Testis (tissue), 2 donors: ENCODE measurements at regions not wholly inside any gene's neighbourhood (a gene's known extent, or its start where the extent isn't known, plus 50 kb on each side); places are given as distances from the start of the nearest gene placed in this dataset.

ENCODE experiments used
- DNase-seq: peaks from one replicate; pipeline ENCODE4 v3.0.0-alpha.2; 2019
- H3K27ac ChIP-seq, 2 donors: fragments of 200-600 bp; sonication (generic); one replicate each; pipeline ENCODE4 v1.5.1; 2019
- H3K27me3 ChIP-seq: fragments of 200-600 bp; sonication (generic); one replicate; pipeline ENCODE4 v1.5.1; 2019
- H3K36me3 ChIP-seq: fragments of 200-600 bp; sonication (generic); one replicate; pipeline ENCODE4 v1.5.1; 2017; ENCODE audit warnings: low read depth; ENCODE audit errors: missing control alignments
- H3K4me1 ChIP-seq: fragments of 200-600 bp; sonication (generic); one replicate; pipeline ENCODE4 v1.5.1; 2019
- H3K4me3 ChIP-seq, 2 donors: fragments of 200-600 bp; sonication (generic); one replicate each; pipeline ENCODE4 v1.5.1; 2017 to 2019
- H3K9me3 ChIP-seq: fragments of 200-600 bp; sonication (generic); one replicate; pipeline ENCODE4 v1.5.1; 2017
- CTCF ChIP-seq, 3 experiments: fragments of 450-650 bp in 2 of 3; fragments of 200-600 bp in 1 of 3; sonication (generic) in 1 of 3; IDR thresholded peaks; one replicate each; pipeline ENCODE4 v1.5.1; 2016 to 2019; ENCODE audit warnings: antibody characterized with exemption in 3 of 3, mild to moderate bottlenecking in 2 of 3, moderate library complexity in 1 of 3
- POLR2A ChIP-seq: fragments of 450-650 bp; IDR thresholded peaks from one replicate; pipeline ENCODE4 v1.6.1; 2017; ENCODE audit warnings: antibody characterized with exemption, mild to moderate bottlenecking, moderate library complexity
- WGBS, 2 donors: methylation state at CpG; one replicate each; pipeline ENCODE4 v1.1.5; 2018; 5-methylcytosine and 5-hydroxymethylcytosine counted together
- intact Hi-C: fragments of 100-400 bp; cut with DNase I; formaldehyde crosslinking; loops from one replicate; pipeline ENCODE4 v1.15.1; 2023; ENCODE audit warnings: low total_unique reads

GRCh38 chr2:19702267-19702666, 199.5 kb downstream of the TTC32 start:
- WGBS, 2 donors = 78 to 86% methylated on average over 4 of the region's 4 CpGs
- no peak for DNase-seq
- Histone ChIP-seq H3K4me1 (no peaks in the 10 kb centered on the region), H3K4me3 (no peak overlapping the region), H3K9me3 (no peaks in the 10 kb centered on the region), H3K27me3 (no peaks in the 10 kb centered on the region), H3K36me3 (no peaks in the 10 kb centered on the region), H3K27ac (no peak overlapping the region)
- TF ChIP-seq CTCF (IDR thresholded peaks at IDR 0.05) (no peak), POLR2A (no peak)
- intact Hi-C loops = no loop called here

- H3K4me1 ChIP-seq = no peaks in the 10 kb centered on the region
- DNase-seq = no peak
- H3K27me3 ChIP-seq = no peaks in the 10 kb centered on the region
- H3K9me3 ChIP-seq = no peaks in the 10 kb centered on the region
- no peak overlapping the region for H3K4me3 ChIP-seq
- TF ChIP-seq POLR2A = no peak
- TF ChIP-seq CTCF (IDR thresholded peaks at IDR 0.05) = no peak
- 89 to 93% methylated on average over 9 to 10 of the region's 10 CpGs for WGBS, 2 donors
- H3K27ac ChIP-seq = no peak overlapping the region
- H3K36me3 ChIP-seq = no peaks in the 10 kb centered on the region
- intact Hi-C loops = no loop called here
Observed at GRCh38 chr2:19700861-19701585, 200.8 kb downstream of the TTC32 start.

GRCh38 chr2:19697131-19697530, 204.7 kb downstream of the TTC32 start:
- intact Hi-C loops = no loop called here

GRCh38 chr2:19695706-19696105, 206.1 kb downstream of the TTC32 start:
- H3K4me1 ChIP-seq = no peaks in the 10 kb centered on the region
- H3K36me3 ChIP-seq = no peaks in the 10 kb centered on the region
- WGBS, 2 donors = 76 to 85% methylated on average over 4 of the region's 4 CpGs
- no peak for DNase-seq
- intact Hi-C loops = no loop called here
- TF ChIP-seq CTCF (IDR thresholded peaks at IDR 0.05) (no peak), POLR2A (no peak)
- no peak overlapping the region for H3K4me3 ChIP-seq
- no peaks in the 10 kb centered on the region for H3K9me3 ChIP-seq
- no peaks in the 10 kb centered on the region for H3K27me3 ChIP-seq
- no peak overlapping the region for H3K27ac ChIP-seq

More at GRCh38 chr2:19697131-19697530, 204.7 kb downstream of the TTC32 start:
- 81 to 100% methylated on average over 2 of the region's 2 CpGs for WGBS, 2 donors
- H3K9me3 ChIP-seq = no peaks in the 10 kb centered on the region
- no peaks in the 10 kb centered on the region for H3K4me1 ChIP-seq
- H3K36me3 ChIP-seq = no peaks in the 10 kb centered on the region
- no peaks in the 10 kb centered on the region for H3K27me3 ChIP-seq
- TF ChIP-seq CTCF (IDR thresholded peaks at IDR 0.05) = no peak
- no peak for TF ChIP-seq POLR2A
- DNase-seq = no peak
- no peak overlapping the region for H3K4me3 ChIP-seq
- no peak overlapping the region for H3K27ac ChIP-seq

- Histone ChIP-seq H3K9me3 (no peaks in the 10 kb centered on the region), H3K4me1 (peaks cover 3% of the 10 kb centered on the region), H3K4me3 (no peak overlapping the region), H3K36me3 (no peaks in the 10 kb centered on the region), H3K27ac (no peak overlapping the region), H3K27me3 (no peaks in the 10 kb centered on the region)
- DNase-seq = no peak
- no peak for TF ChIP-seq CTCF (IDR thresholded peaks at IDR 0.05)
- no peak for TF ChIP-seq POLR2A
- intact Hi-C loops = no loop called here
- 96 to 100% methylated on average over 1 of the region's 1 CpG for WGBS, 2 donors
Observed at GRCh38 chr2:19691892-19692291, 209.9 kb downstream of the TTC32 start.
